GM21576 (cell line): ENCODE measurements at regions not wholly inside any gene's neighbourhood (a gene's known extent, or its start where the extent isn't known, plus 50 kb on each side); places are given as distances from the start of the nearest gene placed in this dataset.

Experiments used
- ATAC-seq: cut with Tn5 transposase; IDR thresholded peaks from one replicate; pipeline ENCODE4 v1.9.1; 2021; ENCODE audit warnings: mild to moderate bottlenecking, moderate library complexity; ENCODE audit not compliant: unreplicated experiment

GRCh38 chr14:61140271-61140670 lies 140.9 kb downstream of the TMEM30B start:
- no peak for ATAC-seq

GRCh38 chr14:61139006-61139599 lies 142.0 kb downstream of the TMEM30B start:
- no peak for ATAC-seq

- no peak for ATAC-seq
Observed at GRCh38 chr14:61132894-61133293, 148.2 kb downstream of the TMEM30B start.

GRCh38 chr14:61132336-61132735 lies 148.8 kb downstream of the TMEM30B start:
- ATAC-seq = no peak

- ATAC-seq = no peak
Observed at GRCh38 chr14:61130512-61131260, 149.6 kb downstream of the SLC38A6 start.

GRCh38 chr14:61129168-61129745 lies 148.2 kb downstream of the SLC38A6 start:
- ATAC-seq = no peak

- ATAC-seq = no peak
Observed at GRCh38 chr14:61128382-61129167, 147.5 kb downstream of the SLC38A6 start.

- no peak for ATAC-seq
Observed at GRCh38 chr14:61126603-61127498, 145.8 kb downstream of the SLC38A6 start.

GRCh38 chr14:61125867-61126572 lies 145.0 kb downstream of the SLC38A6 start:
- no peak for ATAC-seq

GRCh38 chr14:61125041-61125866 lies 144.2 kb downstream of the SLC38A6 start:
- no peak for ATAC-seq

GRCh38 chr14:61122862-61123261 lies 141.8 kb downstream of the SLC38A6 start:
- no peak for ATAC-seq

- ATAC-seq = no peak
Observed at GRCh38 chr14:61121355-61121787, 140.3 kb downstream of the SLC38A6 start.

GRCh38 chr14:61120576-61120975 lies 139.5 kb downstream of the SLC38A6 start:
- ATAC-seq = no peak

GRCh38 chr14:61119006-61119405 lies 138.0 kb downstream of the SLC38A6 start:
- no peak for ATAC-seq

GRCh38 chr14:61116369-61116768 lies 135.3 kb downstream of the SLC38A6 start:
- ATAC-seq = no peak

- ATAC-seq = no peak
Observed at GRCh38 chr14:61113561-61114225, 132.6 kb downstream of the SLC38A6 start.

GRCh38 chr14:61112506-61112905 lies 131.5 kb downstream of the SLC38A6 start:
- no peak for ATAC-seq

- ATAC-seq = no peak
Observed at GRCh38 chr14:61111731-61112130, 130.7 kb downstream of the SLC38A6 start.
